Endothelial cell (in vitro differentiated cells): ENCODE measurements at regions not wholly inside any gene's neighbourhood (a gene's known extent, or its start where the extent isn't known, plus 50 kb on each side); places are given as distances from the start of the nearest gene placed in this dataset.

Experiments used
- DNase-seq: peaks from one replicate; pipeline ENCODE4 v3.0.0; 2021; ENCODE audit warnings: low spot score
- H3K27ac Mint-ChIP-seq: one replicate; pipeline ENCODE4 v1.8.0; 2021; ENCODE audit warnings: mixed read lengths, inconsistent platforms; ENCODE audit not compliant: unreplicated experiment
- H3K27me3 Mint-ChIP-seq: one replicate; pipeline ENCODE4 v1.8.0; 2021; ENCODE audit warnings: mild to moderate bottlenecking, moderate library complexity, mixed read lengths, inconsistent platforms; ENCODE audit not compliant: unreplicated experiment
- H3K36me3 Mint-ChIP-seq: one replicate; pipeline ENCODE4 v1.8.0; 2021; ENCODE audit warnings: mild to moderate bottlenecking, low read depth, mixed read lengths, inconsistent platforms; ENCODE audit not compliant: unreplicated experiment
- H3K4me1 Mint-ChIP-seq: one replicate; pipeline ENCODE4 v1.8.0; 2021; ENCODE audit warnings: mild to moderate bottlenecking, mixed read lengths, inconsistent platforms; ENCODE audit not compliant: unreplicated experiment
- H3K4me3 Mint-ChIP-seq: one replicate; pipeline ENCODE4 v1.8.0; 2021; ENCODE audit warnings: mild to moderate bottlenecking, mixed read lengths, inconsistent platforms; ENCODE audit not compliant: unreplicated experiment
- H3K9me3 Mint-ChIP-seq: one replicate; pipeline ENCODE4 v1.8.0; 2021; ENCODE audit warnings: mixed read lengths, inconsistent platforms; ENCODE audit not compliant: unreplicated experiment
- CTCF ChIP-seq: fragments of 200-600 bp; sonication (generic); IDR thresholded peaks from one replicate; pipeline ENCODE4 v1.5.0; 2021; ENCODE audit warnings: antibody characterized with exemption; ENCODE audit not compliant: unreplicated experiment

GRCh38 chr13:97121894-97122293, 100.2 kb upstream of the MBNL2 start:
- Mint-ChIP-seq H3K4me1 (peaks cover 4% of the 10 kb centered on the region), H3K4me3 (no peak overlapping the region), H3K9me3 (no peaks in the 10 kb centered on the region), H3K36me3 (no peaks in the 10 kb centered on the region), H3K27me3 (peaks cover 1% of the 10 kb centered on the region), H3K27ac (no peak overlapping the region)
- no peak for DNase-seq
- TF ChIP-seq CTCF: no peak

DNA sequence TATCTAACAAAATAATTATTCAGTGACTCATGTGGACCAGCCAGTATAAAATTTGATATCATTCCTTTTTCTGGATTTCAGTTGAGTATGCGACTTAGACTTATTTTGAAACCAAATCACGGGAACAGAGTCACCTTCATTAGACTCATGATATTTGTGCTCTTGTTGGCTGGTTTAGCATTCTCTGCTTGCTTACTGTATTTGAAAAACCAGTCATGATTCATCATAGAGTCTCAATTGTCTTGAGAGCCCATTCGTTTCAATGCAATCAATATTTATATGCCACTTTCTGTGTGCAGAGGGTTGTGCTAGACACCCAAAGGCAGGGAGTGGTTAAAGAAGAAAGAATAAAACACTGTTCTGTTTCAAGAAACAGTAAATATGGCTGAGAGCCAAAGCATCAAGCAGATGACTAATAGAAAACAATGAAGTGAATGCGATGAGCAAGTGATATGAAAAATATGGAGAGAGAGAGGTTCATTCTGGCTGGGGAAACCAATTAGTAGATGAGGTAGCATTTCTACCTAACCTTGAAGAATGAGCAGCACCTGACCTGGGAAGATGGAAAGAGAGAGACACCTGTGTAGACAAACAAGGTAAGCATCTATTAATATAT, 99.6 kb upstream of the MBNL2 start:
- Mint-ChIP-seq H3K4me3 (no peak overlapping the region), H3K9me3 (no peaks in the 10 kb centered on the region), H3K36me3 (no peaks in the 10 kb centered on the region), H3K27me3 (peaks cover 1% of the 10 kb centered on the region), H3K27ac (no peak overlapping the region), H3K4me1 (peaks cover 4% of the 10 kb centered on the region)
- DNase-seq: no peak
- TF ChIP-seq CTCF: no peak

DNA sequence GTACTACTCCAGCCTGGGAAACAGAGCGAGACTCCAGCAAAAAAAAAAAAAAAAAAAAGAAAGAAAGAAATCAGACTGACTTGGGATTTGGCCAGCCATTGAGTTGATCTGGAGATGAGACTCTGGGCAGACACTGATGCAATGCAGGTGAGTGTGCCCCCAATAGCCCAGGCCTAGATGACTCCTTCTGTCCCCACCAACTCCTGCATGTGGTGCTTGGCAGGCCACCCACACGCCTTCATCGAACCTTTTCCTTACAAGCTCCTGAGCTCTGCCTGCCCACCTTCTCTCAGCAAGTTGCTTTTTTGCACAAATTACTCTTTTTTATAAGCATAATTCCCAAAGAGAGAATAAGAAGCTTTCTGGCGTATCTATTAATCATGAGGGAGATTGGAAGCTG, 97.9 kb upstream of the MBNL2 start:
- Mint-ChIP-seq H3K27me3 (peaks cover 2% of the 10 kb centered on the region), H3K27ac (no peak overlapping the region), H3K9me3 (no peaks in the 10 kb centered on the region), H3K36me3 (no peaks in the 10 kb centered on the region), H3K4me1 (peaks cover 4% of the 10 kb centered on the region), H3K4me3 (no peak overlapping the region)
- no peak for DNase-seq
- TF ChIP-seq CTCF: no peak

- H3K4me1 Mint-ChIP-seq: peaks cover 4% of the 10 kb centered on the region
- peaks cover 2% of the 10 kb centered on the region for H3K27me3 Mint-ChIP-seq
- DNase-seq: no peak
- no peaks in the 10 kb centered on the region for H3K9me3 Mint-ChIP-seq
- H3K27ac Mint-ChIP-seq: no peak overlapping the region
- H3K36me3 Mint-ChIP-seq: no peaks in the 10 kb centered on the region
- no peak for TF ChIP-seq CTCF
- H3K4me3 Mint-ChIP-seq: no peak overlapping the region
Observed at GRCh38 chr13:97124915-97125809, 97.0 kb upstream of the MBNL2 start.
